ENCODE measurements at regions not wholly inside any gene's neighbourhood (a gene's known extent, or its start where the extent isn't known, plus 50 kb on each side); places are given as distances from the start of the nearest gene placed in this dataset.

- Histone ChIP-seq H3K9me3 (ENCODE audit: severe bottlenecking) (no peaks in the 10 kb centered on the region), H3K4me3 (ENCODE audit: low read depth, low read length) (no peak overlapping the region), H3K27ac (no peak overlapping the region), H3K36me3 (no peaks in the 10 kb centered on the region), H3K27me3 (ENCODE audit: insufficient read depth, low read depth, severe bottlenecking) (no peaks in the 10 kb centered on the region)
- TF ChIP-seq CTCF (IDR thresholded peaks at IDR 0.05; ENCODE audit: low read depth, low read length): no peak
- DNase-seq: no peak
Measured at GRCh38 chr6:144335311-144335861, 50.3 kb downstream of the UTRN start.

GRCh38 chr6:144335914-144336313, 50.8 kb downstream of the UTRN start:
- H3K4me3 ChIP-seq (ENCODE audit: low read depth, low read length): no peak overlapping the region
- no peak for TF ChIP-seq CTCF (IDR thresholded peaks at IDR 0.05; ENCODE audit: low read depth, low read length)
- no peaks in the 10 kb centered on the region for H3K36me3 ChIP-seq
- H3K27ac ChIP-seq: no peak overlapping the region
- no peak for DNase-seq
- H3K9me3 ChIP-seq (ENCODE audit: severe bottlenecking): no peaks in the 10 kb centered on the region
- no peaks in the 10 kb centered on the region for H3K27me3 ChIP-seq (ENCODE audit: insufficient read depth, low read depth, severe bottlenecking)

- Histone ChIP-seq H3K27ac (no peak overlapping the region), H3K27me3 (ENCODE audit: insufficient read depth, low read depth, severe bottlenecking) (no peaks in the 10 kb centered on the region), H3K9me3 (ENCODE audit: severe bottlenecking) (no peaks in the 10 kb centered on the region), H3K36me3 (no peaks in the 10 kb centered on the region), H3K4me3 (ENCODE audit: low read depth, low read length) (no peak overlapping the region)
- no peak for DNase-seq
- no peak for TF ChIP-seq CTCF (IDR thresholded peaks at IDR 0.05; ENCODE audit: low read depth, low read length)
Measured at GRCh38 chr6:144336900-144337299, 51.8 kb downstream of the UTRN start.

GRCh38 chr6:144338474-144338873, 53.3 kb downstream of the UTRN start:
- Histone ChIP-seq H3K4me3 (ENCODE audit: low read depth, low read length) (no peak overlapping the region), H3K36me3 (no peaks in the 10 kb centered on the region), H3K27ac (no peak overlapping the region), H3K9me3 (ENCODE audit: severe bottlenecking) (no peaks in the 10 kb centered on the region), H3K27me3 (ENCODE audit: insufficient read depth, low read depth, severe bottlenecking) (no peaks in the 10 kb centered on the region)
- DNase-seq: no peak
- no peak for TF ChIP-seq CTCF (IDR thresholded peaks at IDR 0.05; ENCODE audit: low read depth, low read length)

- no peak for DNase-seq
- no peaks in the 10 kb centered on the region for H3K36me3 ChIP-seq
- H3K9me3 ChIP-seq (ENCODE audit: severe bottlenecking): no peaks in the 10 kb centered on the region
- H3K27ac ChIP-seq: no peak overlapping the region
- no peak overlapping the region for H3K4me3 ChIP-seq (ENCODE audit: low read depth, low read length)
- TF ChIP-seq CTCF (IDR thresholded peaks at IDR 0.05; ENCODE audit: low read depth, low read length): no peak
- H3K27me3 ChIP-seq (ENCODE audit: insufficient read depth, low read depth, severe bottlenecking): no peaks in the 10 kb centered on the region
Measured at GRCh38 chr6:144338951-144339700, 54.0 kb downstream of the UTRN start.

Data from WERI-Rb-1 (cell line).